GM12865 (cell line): ENCODE measurements at regions not wholly inside any gene's neighbourhood (a gene's known extent, or its start where the extent isn't known, plus 50 kb on each side); places are given as distances from the start of the nearest gene placed in this dataset.
"Not testable (repeated sequence)": the region's sequence is repeated elsewhere in the genome, so short reads cannot be mapped to it uniquely, and the experiment has no call there.

Source experiments
- DNase-seq: peaks from one replicate; pipeline ENCODE4 v3.0.0; 2010; ENCODE audit warnings: low read depth
- H3K4me3 ChIP-seq: 2 replicates; pipeline ENCODE4 v1.5.1; 2011; ENCODE audit warnings: mild to moderate bottlenecking, low read depth, low read length, control low read depth
- CTCF ChIP-seq: IDR thresholded peaks from 2 replicates; pipeline ENCODE4 v1.5.1; 2011; ENCODE audit warnings: low read length, control low read depth, low read depth, inconsistent platforms; ENCODE audit not compliant: insufficient read depth; ENCODE audit errors: missing control alignments

GRCh38 chr15:66865622-66866611, 163.9 kb downstream of the SMAD6 start:
- TF ChIP-seq CTCF, result no peak
- DNase-seq, result peak; percentile 83
- H3K4me3 ChIP-seq, result no peak overlapping the region

GRCh38 chr15:66866656-66867055, 164.6 kb downstream of the SMAD6 start:
- DNase-seq, result no peak
- no peak overlapping the region for H3K4me3 ChIP-seq
- TF ChIP-seq CTCF, result no peak

GRCh38 chr15:66868918-66869317, 166.9 kb downstream of the SMAD6 start:
- no peak overlapping the region for H3K4me3 ChIP-seq
- no peak for DNase-seq
- TF ChIP-seq CTCF, result no peak

- TF ChIP-seq CTCF, result no peak
Measured at GRCh38 chr15:66870880-66871388, 168.9 kb downstream of the SMAD6 start.

GRCh38 chr15:66872405-66872804, 170.4 kb downstream of the SMAD6 start:
- DNase-seq, result no peak
- TF ChIP-seq CTCF, result no peak
- H3K4me3 ChIP-seq, result no peak overlapping the region

More at GRCh38 chr15:66870880-66871388, 168.9 kb downstream of the SMAD6 start:
- no peak overlapping the region for H3K4me3 ChIP-seq
- no peak for DNase-seq

GRCh38 chr15:66873331-66873730, 171.3 kb downstream of the SMAD6 start:
- H3K4me3 ChIP-seq, DNase-seq: not testable (repeated sequence)

GRCh38 chr15:66873856-66874255, 171.8 kb downstream of the SMAD6 start:
- no peak overlapping the region for H3K4me3 ChIP-seq
- DNase-seq, result no peak
- no peak for TF ChIP-seq CTCF
